ENCODE measurements at regions not wholly inside any gene's neighbourhood (a gene's known extent, or its start where the extent isn't known, plus 50 kb on each side); places are given as distances from the start of the nearest gene placed in this dataset.

DNA sequence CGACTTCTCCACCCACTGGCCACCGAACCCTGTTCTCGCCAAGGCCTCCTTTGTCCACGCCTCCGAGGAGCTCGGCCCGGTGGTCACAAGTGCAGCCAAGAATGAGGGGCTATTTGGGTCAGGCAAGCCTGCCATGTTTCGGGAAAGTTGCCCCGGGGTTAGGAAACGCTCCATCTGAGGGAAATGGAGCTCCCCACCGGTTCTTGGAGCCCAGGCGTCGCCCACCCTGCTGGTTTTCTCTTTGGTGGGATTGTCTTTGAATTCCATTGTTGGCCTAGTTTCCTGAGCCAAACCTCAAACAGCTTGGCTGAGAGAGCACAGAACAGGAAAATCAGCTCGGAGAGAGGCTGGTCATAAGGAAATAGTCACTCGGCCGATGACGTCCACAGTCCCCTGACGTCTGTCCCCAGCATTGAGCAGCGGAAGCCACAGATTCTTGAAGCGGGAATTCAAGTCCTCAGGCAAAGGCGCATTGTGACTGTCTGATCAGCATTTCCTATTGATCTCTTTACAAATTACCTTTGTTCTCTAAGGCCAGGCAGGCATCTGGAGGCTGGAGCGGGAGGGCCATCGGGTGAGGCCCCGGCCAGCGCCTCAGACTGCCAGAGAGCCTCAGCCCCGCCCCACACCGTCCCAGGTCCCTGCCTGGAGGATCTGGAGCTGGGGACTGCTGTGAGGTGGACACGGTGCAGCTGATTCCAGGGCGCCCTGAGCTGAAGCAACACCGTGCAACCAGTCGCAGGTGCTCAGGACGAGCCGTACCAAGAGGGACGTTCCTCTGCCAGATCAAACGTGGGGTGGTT lies 138.6 kb downstream of the DLL1 start:
- no peak overlapping the region for H3K4me3 ChIP-seq (ENCODE audit: low read depth, low read length)
- TF ChIP-seq POLR2A (IDR thresholded peaks at IDR 0.05; ENCODE audit: extremely low read depth, insufficient read length), result no peak
- TF ChIP-seq CTCF (IDR thresholded peaks at IDR 0.05; ENCODE audit: low read depth, low read length), result no peak
- TF ChIP-seq, protein P1, sequence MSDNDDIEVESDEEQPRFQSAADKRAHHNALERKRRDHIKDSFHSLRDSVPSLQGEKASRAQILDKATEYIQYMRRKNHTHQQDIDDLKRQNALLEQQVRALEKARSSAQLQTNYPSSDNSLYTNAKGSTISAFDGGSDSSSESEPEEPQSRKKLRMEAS (IDR thresholded peaks at IDR 0.05; ENCODE audit: low read depth, low read length), result no peak
- TF ChIP-seq MYC (IDR thresholded peaks at IDR 0.05; ENCODE audit: low read depth, low read length), result no peak
- DNase-seq (ENCODE audit: low read depth), result no peak

- no peak overlapping the region for H3K4me3 ChIP-seq (ENCODE audit: low read depth, low read length)
- DNase-seq (ENCODE audit: low read depth), result no peak
- no peak for TF ChIP-seq MYC (IDR thresholded peaks at IDR 0.05; ENCODE audit: low read depth, low read length)
- no peak for TF ChIP-seq POLR2A (IDR thresholded peaks at IDR 0.05; ENCODE audit: extremely low read depth, insufficient read length)
- no peak for TF ChIP-seq CTCF (IDR thresholded peaks at IDR 0.05; ENCODE audit: low read depth, low read length)
- TF ChIP-seq, protein P1 (IDR thresholded peaks at IDR 0.05; ENCODE audit: low read depth, low read length), result no peak
Measured at GRCh38 chr6:170151804-170152123, 139.1 kb downstream of the DLL1 start.

DNA sequence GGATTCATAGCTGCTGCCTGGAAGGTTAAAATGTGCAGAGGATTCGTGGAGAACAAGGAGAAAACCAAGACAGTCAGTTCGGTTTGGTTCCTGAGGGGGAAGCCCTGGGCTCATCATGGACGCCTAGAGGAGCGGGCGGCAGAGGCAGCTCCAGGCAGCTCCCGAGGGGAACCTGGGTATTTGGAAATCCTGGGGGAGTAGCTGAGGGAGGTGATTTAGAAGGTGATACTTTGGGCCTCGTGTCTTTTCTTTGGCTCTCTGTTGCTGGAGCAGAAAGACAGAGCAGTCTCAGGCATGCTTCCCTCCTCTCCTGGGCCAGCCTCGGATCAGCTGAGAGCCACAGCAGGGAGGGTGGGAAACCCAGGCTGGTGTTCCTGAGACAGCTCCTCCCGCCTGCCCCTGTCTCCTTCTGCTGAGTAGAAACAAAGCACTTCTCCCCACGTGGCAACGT lies 139.5 kb downstream of the DLL1 start:
- DNase-seq (ENCODE audit: low read depth), result no peak
- no peak overlapping the region for H3K4me3 ChIP-seq (ENCODE audit: low read depth, low read length)
- no peak for TF ChIP-seq MYC (IDR thresholded peaks at IDR 0.05; ENCODE audit: low read depth, low read length)

- H3K4me3 ChIP-seq (ENCODE audit: low read depth, low read length), result no peak overlapping the region
- DNase-seq (ENCODE audit: low read depth), result no peak
- no peak for TF ChIP-seq POLR2A (IDR thresholded peaks at IDR 0.05; ENCODE audit: extremely low read depth, insufficient read length)
- TF ChIP-seq, protein P1 (IDR thresholded peaks at IDR 0.05; ENCODE audit: low read depth, low read length), result no peak
- TF ChIP-seq CTCF (IDR thresholded peaks at IDR 0.05; ENCODE audit: low read depth, low read length), result no peak
- no peak for TF ChIP-seq MYC (IDR thresholded peaks at IDR 0.05; ENCODE audit: low read depth, low read length)
Measured at GRCh38 chr6:170150590-170150945, 140.3 kb downstream of the DLL1 start.

DNA sequence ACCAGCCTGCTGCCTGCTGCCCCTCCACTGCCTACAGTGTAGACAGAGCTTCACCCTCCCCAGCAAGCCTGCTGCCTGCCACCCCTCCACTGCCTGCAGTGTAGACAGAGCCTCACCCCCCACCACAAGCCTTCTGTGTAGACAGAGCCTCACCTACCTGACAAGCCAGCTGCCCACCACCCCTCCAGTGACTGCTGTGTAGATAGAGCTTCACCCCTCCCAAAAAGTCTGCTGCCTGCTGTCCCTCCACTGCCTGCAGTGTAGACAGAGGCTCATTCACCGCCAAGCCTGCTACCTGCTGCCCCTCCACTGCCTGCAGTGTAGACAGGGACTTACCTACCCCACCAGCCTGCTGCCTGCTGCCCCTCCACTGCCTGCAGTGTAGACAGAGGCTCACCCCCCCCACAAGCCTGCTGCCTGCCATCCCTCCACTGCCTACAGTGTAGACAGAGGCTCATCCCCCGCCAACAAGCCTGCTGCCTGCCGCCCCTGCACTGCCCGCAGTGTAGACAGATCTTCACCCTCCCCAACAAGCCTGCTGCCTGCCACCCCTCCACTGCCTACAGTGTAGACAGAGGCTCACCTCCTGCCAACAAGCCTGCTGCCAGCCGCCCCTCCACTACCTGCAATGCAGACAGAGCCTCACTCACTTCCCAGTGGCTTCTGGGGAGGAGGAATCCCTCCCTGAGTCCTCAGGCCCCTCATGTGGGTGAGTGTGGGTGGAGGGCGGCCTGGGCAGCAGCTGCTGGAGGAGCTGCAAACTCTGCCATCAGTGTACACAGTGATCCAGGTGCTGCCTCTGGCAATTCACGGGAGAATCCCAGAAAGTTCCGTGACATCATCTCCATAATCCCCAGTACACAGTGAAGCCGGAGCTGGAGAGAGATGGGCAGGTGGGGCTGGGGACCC lies 140.9 kb downstream of the DLL1 start:
- no peak for TF ChIP-seq POLR2A (IDR thresholded peaks at IDR 0.05; ENCODE audit: extremely low read depth, insufficient read length)
- no peak overlapping the region for H3K4me3 ChIP-seq (ENCODE audit: low read depth, low read length)
- DNase-seq (ENCODE audit: low read depth), result no peak

DNA sequence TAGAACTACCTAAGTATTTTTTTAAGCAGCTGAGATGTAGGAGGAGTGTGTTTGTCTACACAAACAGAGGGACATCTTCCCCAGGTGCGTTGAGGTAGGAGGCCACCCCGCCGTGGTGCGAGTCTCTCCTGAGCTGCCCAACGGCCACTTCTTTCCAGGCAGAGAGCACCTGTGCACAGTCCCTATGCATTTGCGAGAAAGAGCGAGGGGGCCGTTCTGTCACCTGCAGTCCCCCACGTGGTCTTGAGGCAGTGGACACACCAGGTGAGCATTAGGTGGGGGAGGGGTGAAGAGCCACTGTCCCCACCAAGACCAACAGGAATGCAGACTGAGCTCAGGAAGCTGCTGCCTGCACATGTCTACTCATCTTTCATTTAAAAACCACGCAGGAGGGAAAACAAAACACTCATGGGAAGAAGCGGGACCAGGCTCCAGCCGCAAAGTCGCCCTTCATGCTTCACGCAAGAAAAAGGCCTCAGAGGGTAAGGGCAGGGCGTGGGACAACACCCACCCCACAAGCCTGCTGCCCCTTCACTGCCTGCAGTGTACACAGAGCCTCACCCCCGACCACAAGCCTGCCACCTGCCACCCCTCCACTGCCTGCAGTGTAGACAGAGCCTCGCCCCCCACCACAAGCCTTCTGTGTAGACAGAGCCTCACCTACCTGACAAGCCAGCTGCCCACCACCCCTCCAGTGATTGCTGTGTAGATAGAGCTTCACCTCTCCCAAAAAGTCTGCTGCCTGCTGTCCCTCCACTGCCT lies 142.0 kb downstream of the DLL1 start:
- TF ChIP-seq, protein P1 (IDR thresholded peaks at IDR 0.05; ENCODE audit: low read depth, low read length), result no peak
- no peak for DNase-seq (ENCODE audit: low read depth)
- no peak overlapping the region for H3K4me3 ChIP-seq (ENCODE audit: low read depth, low read length)
